ENCODE measurements at regions not wholly inside any gene's neighbourhood (a gene's known extent, or its start where the extent isn't known, plus 50 kb on each side); places are given as distances from the start of the nearest gene placed in this dataset.
A peak's percentile ranks its signal among the peaks of the same experiment; 100 is the strongest.

- H3K4me3 ChIP-seq (ENCODE audit: low read depth in 1 of 3, low read length in 3 of 3), result no peak overlapping the region
- no peak overlapping the region for H3K27ac ChIP-seq (ENCODE audit: low read depth in 1 of 3, low read length in 2 of 3)
- peaks cover 0 to 3% (median 0%) of the 10 kb centered on the region in 3 donors for H3K27me3 ChIP-seq (ENCODE audit: control insufficient read depth in 3 of 3, insufficient read depth in 3 of 3, low read length in 3 of 3)
- no peak for FAIRE-seq
- no peaks in the 10 kb centered on the region for H3K9me3 ChIP-seq (ENCODE audit: control insufficient read depth in 2 of 2, insufficient read depth in 1 of 2, low read depth in 1 of 2, low read length in 1 of 2)
- no peak for DNase-seq
- H3K4me1 ChIP-seq (ENCODE audit: control insufficient read depth in 3 of 3, insufficient read depth in 2 of 3, low read depth in 1 of 3, low read length in 2 of 3), result no peaks in the 10 kb centered on the region
- H3K36me3 ChIP-seq (ENCODE audit: control insufficient read depth in 3 of 3, insufficient read depth in 2 of 3, low read depth in 1 of 3, low read length in 3 of 3), result no peaks in the 10 kb centered on the region
- WGBS, 3 donors, result 66 to 70% (median 70%) methylated on average over 2 of the region's 2 CpGs
These were observed 89.8 kb downstream of the NREP start for GRCh38 chr5:111667128-111667736.

- Histone ChIP-seq H3K27me3 (ENCODE audit: control insufficient read depth in 3 of 3, insufficient read depth in 3 of 3, low read length in 3 of 3) (no peaks in the 10 kb centered on the region), H3K27ac (ENCODE audit: low read depth in 1 of 3, low read length in 2 of 3) (no peak overlapping the region)
- FAIRE-seq, result no peak
These were observed 100.4 kb downstream of the NREP start for GRCh38 chr5:111656580-111656979.

GRCh38 chr5:111655169-111655924 lies 101.6 kb downstream of the NREP start:
- no peak for FAIRE-seq
- no peak overlapping the region for H3K27ac ChIP-seq (ENCODE audit: low read depth in 1 of 3, low read length in 2 of 3)

More at GRCh38 chr5:111656580-111656979, 100.4 kb downstream of the NREP start:
- Histone ChIP-seq H3K4me3 (ENCODE audit: low read depth in 1 of 3, low read length in 3 of 3) (no peak overlapping the region), H3K9me3 (ENCODE audit: control insufficient read depth in 2 of 2, insufficient read depth in 1 of 2, low read depth in 1 of 2, low read length in 1 of 2) (peaks cover 0 to 7% of the 10 kb centered on the region in 2 donors), H3K36me3 (ENCODE audit: control insufficient read depth in 3 of 3, insufficient read depth in 2 of 3, low read depth in 1 of 3, low read length in 3 of 3) (no peaks in the 10 kb centered on the region), H3K4me1 (ENCODE audit: control insufficient read depth in 3 of 3, insufficient read depth in 2 of 3, low read depth in 1 of 3, low read length in 2 of 3) (no peaks in the 10 kb centered on the region)
- DNase-seq, result no peak
- 25 to 66% (median 52%) methylated on average over 2 of the region's 2 CpGs for WGBS, 3 donors

GRCh38 chr5:111653408-111653807 lies 103.6 kb downstream of the NREP start:
- no peaks in the 10 kb centered on the region for H3K9me3 ChIP-seq (ENCODE audit: control insufficient read depth in 2 of 2, insufficient read depth in 1 of 2, low read depth in 1 of 2, low read length in 1 of 2)
- no peaks in the 10 kb centered on the region for H3K4me1 ChIP-seq (ENCODE audit: control insufficient read depth in 3 of 3, insufficient read depth in 2 of 3, low read depth in 1 of 3, low read length in 2 of 3)
- FAIRE-seq, result no peak
- H3K27me3 ChIP-seq (ENCODE audit: control insufficient read depth in 3 of 3, insufficient read depth in 3 of 3, low read length in 3 of 3), result no peaks in the 10 kb centered on the region
- H3K4me3 ChIP-seq (ENCODE audit: low read depth in 1 of 3, low read length in 3 of 3), result no peak overlapping the region
- 62 to 84% (median 71%) methylated on average over 6 of the region's 6 CpGs for WGBS, 3 donors
- no peak overlapping the region for H3K27ac ChIP-seq (ENCODE audit: low read depth in 1 of 3, low read length in 2 of 3)
- DNase-seq, result no peak
- H3K36me3 ChIP-seq (ENCODE audit: control insufficient read depth in 3 of 3, insufficient read depth in 2 of 3, low read depth in 1 of 3, low read length in 3 of 3), result no peaks in the 10 kb centered on the region

More at GRCh38 chr5:111655169-111655924, 101.6 kb downstream of the NREP start:
- Histone ChIP-seq H3K27me3 (ENCODE audit: control insufficient read depth in 3 of 3, insufficient read depth in 3 of 3, low read length in 3 of 3) (no peaks in the 10 kb centered on the region), H3K9me3 (ENCODE audit: control insufficient read depth in 2 of 2, insufficient read depth in 1 of 2, low read depth in 1 of 2, low read length in 1 of 2) (no peaks in the 10 kb centered on the region), H3K4me1 (ENCODE audit: control insufficient read depth in 3 of 3, insufficient read depth in 2 of 3, low read depth in 1 of 3, low read length in 2 of 3) (no peaks in the 10 kb centered on the region), H3K4me3 (ENCODE audit: low read depth in 1 of 3, low read length in 3 of 3) (no peak overlapping the region), H3K36me3 (ENCODE audit: control insufficient read depth in 3 of 3, insufficient read depth in 2 of 3, low read depth in 1 of 3, low read length in 3 of 3) (no peaks in the 10 kb centered on the region)
- WGBS, 3 donors, result 42 to 49% (median 45%) methylated on average over 2 of the region's 2 CpGs
- no peak for DNase-seq

GRCh38 chr5:111649516-111649915 lies 107.5 kb downstream of the NREP start:
- Histone ChIP-seq H3K27ac (ENCODE audit: low read depth in 1 of 3, low read length in 2 of 3) (no peak overlapping the region), H3K9me3 (ENCODE audit: control insufficient read depth in 2 of 2, insufficient read depth in 1 of 2, low read depth in 1 of 2, low read length in 1 of 2) (no peaks in the 10 kb centered on the region), H3K4me1 (ENCODE audit: control insufficient read depth in 3 of 3, insufficient read depth in 2 of 3, low read depth in 1 of 3, low read length in 2 of 3) (no peaks in the 10 kb centered on the region), H3K27me3 (ENCODE audit: control insufficient read depth in 3 of 3, insufficient read depth in 3 of 3, low read length in 3 of 3) (no peaks in the 10 kb centered on the region), H3K36me3 (ENCODE audit: control insufficient read depth in 3 of 3, insufficient read depth in 2 of 3, low read depth in 1 of 3, low read length in 3 of 3) (no peaks in the 10 kb centered on the region), H3K4me3 (ENCODE audit: low read depth in 1 of 3, low read length in 3 of 3) (no peak overlapping the region)
- WGBS, 3 donors, result 63 to 76% (median 67%) methylated on average over 1 of the region's 1 CpG
- DNase-seq, result no peak
- no peak for FAIRE-seq

GRCh38 chr5:111645303-111645838 lies 111.6 kb downstream of the NREP start:
- DNase-seq, result no peak
- FAIRE-seq, result no peak
- peaks cover 0 to under 1% of the 10 kb centered on the region in 2 donors for H3K9me3 ChIP-seq (ENCODE audit: control insufficient read depth in 2 of 2, insufficient read depth in 1 of 2, low read depth in 1 of 2, low read length in 1 of 2)

GRCh38 chr5:111643499-111643898 lies 113.5 kb downstream of the NREP start:
- H3K4me3 ChIP-seq (ENCODE audit: low read depth in 1 of 3, low read length in 3 of 3), result no peak overlapping the region
- DNase-seq (no peak), FAIRE-seq (no peak)
- no peak overlapping the region for H3K27ac ChIP-seq (ENCODE audit: low read depth in 1 of 3, low read length in 2 of 3)
- no peaks in the 10 kb centered on the region for H3K4me1 ChIP-seq (ENCODE audit: control insufficient read depth in 3 of 3, insufficient read depth in 2 of 3, low read depth in 1 of 3, low read length in 2 of 3)
- 42 to 59% (median 44%) methylated on average over 2 of the region's 2 CpGs for WGBS, 3 donors
- H3K27me3 ChIP-seq (ENCODE audit: control insufficient read depth in 3 of 3, insufficient read depth in 3 of 3, low read length in 3 of 3), result no peaks in the 10 kb centered on the region
- peaks cover 0 to 10% of the 10 kb centered on the region in 2 donors for H3K9me3 ChIP-seq (ENCODE audit: control insufficient read depth in 2 of 2, insufficient read depth in 1 of 2, low read depth in 1 of 2, low read length in 1 of 2)
- H3K36me3 ChIP-seq (ENCODE audit: control insufficient read depth in 3 of 3, insufficient read depth in 2 of 3, low read depth in 1 of 3, low read length in 3 of 3), result no peaks in the 10 kb centered on the region

More at GRCh38 chr5:111645303-111645838, 111.6 kb downstream of the NREP start:
- H3K4me3 ChIP-seq (ENCODE audit: low read depth in 1 of 3, low read length in 3 of 3), result no peak overlapping the region
- 55 to 70% (median 67%) methylated on average over 6 of the region's 6 CpGs for WGBS, 3 donors
- no peak overlapping the region for H3K27ac ChIP-seq (ENCODE audit: low read depth in 1 of 3, low read length in 2 of 3)
- H3K4me1 ChIP-seq (ENCODE audit: control insufficient read depth in 3 of 3, insufficient read depth in 2 of 3, low read depth in 1 of 3, low read length in 2 of 3), result no peaks in the 10 kb centered on the region
- no peaks in the 10 kb centered on the region for H3K36me3 ChIP-seq (ENCODE audit: control insufficient read depth in 3 of 3, insufficient read depth in 2 of 3, low read depth in 1 of 3, low read length in 3 of 3)
- H3K27me3 ChIP-seq (ENCODE audit: control insufficient read depth in 3 of 3, insufficient read depth in 3 of 3, low read length in 3 of 3), result no peaks in the 10 kb centered on the region

- Histone ChIP-seq H3K9me3 (ENCODE audit: control insufficient read depth in 2 of 2, insufficient read depth in 1 of 2, low read depth in 1 of 2, low read length in 1 of 2) (peaks cover 0 to 10% of the 10 kb centered on the region in 2 donors), H3K27me3 (ENCODE audit: control insufficient read depth in 3 of 3, insufficient read depth in 3 of 3, low read length in 3 of 3) (no peaks in the 10 kb centered on the region), H3K4me1 (ENCODE audit: control insufficient read depth in 3 of 3, insufficient read depth in 2 of 3, low read depth in 1 of 3, low read length in 2 of 3) (no peaks in the 10 kb centered on the region), H3K27ac (ENCODE audit: low read depth in 1 of 3, low read length in 2 of 3) (no peak overlapping the region), H3K4me3 (ENCODE audit: low read depth in 1 of 3, low read length in 3 of 3) (no peak overlapping the region), H3K36me3 (ENCODE audit: control insufficient read depth in 3 of 3, insufficient read depth in 2 of 3, low read depth in 1 of 3, low read length in 3 of 3) (no peaks in the 10 kb centered on the region)
- FAIRE-seq, result no peak
- 56 to 68% (median 62%) methylated on average over 4 of the region's 4 CpGs for WGBS, 3 donors
- peak in 1 of 2 donors; percentile 3 for DNase-seq
These were observed 115.3 kb downstream of the NREP start for GRCh38 chr5:111641533-111642233.
